ENCODE measurements at regions not wholly inside any gene's neighbourhood (a gene's known extent, or its start where the extent isn't known, plus 50 kb on each side); places are given as distances from the start of the nearest gene placed in this dataset.
A peak's percentile ranks its signal among the peaks of the same experiment; 100 is the strongest.
"Not testable (repeated sequence)": the region's sequence is repeated elsewhere in the genome, so short reads cannot be mapped to it uniquely, and the experiment has no call there.

DNA sequence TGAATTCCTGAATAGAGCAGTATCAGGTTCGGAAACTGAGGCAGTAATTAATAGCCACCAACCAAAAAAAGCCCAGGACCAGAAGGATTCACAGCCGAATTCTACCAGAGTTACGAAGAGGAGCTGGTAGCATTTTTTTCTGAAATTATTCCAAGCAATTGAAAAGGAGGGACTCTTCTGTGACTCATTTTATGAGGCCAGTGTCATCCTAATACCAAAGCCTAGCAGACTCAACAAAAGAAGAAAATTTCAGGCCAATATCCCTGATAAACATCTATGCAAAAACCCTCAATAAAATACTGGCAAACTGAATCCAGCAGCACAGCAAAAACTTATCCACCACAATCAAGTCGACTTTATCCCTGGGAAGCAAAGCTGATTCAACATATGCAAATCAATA, 202.3 kb upstream of the SLC16A7 start:
- DNase-seq = no peak
- H3K36me3 ChIP-seq (replicated peaks; ENCODE audit: control insufficient read depth, insufficient read depth, low read length) = no peaks in the 10 kb centered on the region
- no peaks in the 10 kb centered on the region for H3K27me3 ChIP-seq (ENCODE audit: control insufficient read depth, insufficient read depth, low read length)
- H3K4me3 ChIP-seq (ENCODE audit: insufficient read depth, low read depth, low read length) = no peak overlapping the region

DNA sequence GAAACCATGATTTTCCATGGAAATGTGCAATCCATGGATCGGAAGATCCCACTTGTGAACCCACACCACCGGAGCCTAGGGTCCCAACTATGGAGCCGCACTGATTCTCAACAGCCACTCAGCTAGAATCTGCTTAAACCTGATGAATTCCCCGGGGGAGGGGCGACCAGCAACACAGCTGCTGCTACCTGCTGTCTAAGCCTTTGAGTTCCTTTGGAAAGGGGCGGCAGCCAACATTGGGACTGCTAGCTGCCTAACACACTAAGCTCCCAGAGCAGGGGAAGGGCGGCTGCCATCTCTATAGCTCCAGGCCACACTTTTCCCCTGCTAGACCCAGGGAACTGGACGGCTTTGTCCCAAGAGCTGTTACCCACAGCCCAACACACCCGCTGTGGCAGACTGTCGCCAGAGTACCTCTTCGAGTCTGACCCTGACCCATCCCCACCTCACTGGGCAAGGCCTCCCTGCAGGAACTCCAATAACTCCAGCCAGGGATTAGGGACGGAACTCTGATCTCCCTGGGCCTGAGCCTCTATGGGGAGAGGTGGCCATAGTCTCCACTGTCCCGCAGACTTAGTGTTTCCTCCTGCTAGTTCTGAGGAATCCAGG, 205.8 kb upstream of the SLC16A7 start:
- no peak for DNase-seq
- Histone ChIP-seq H3K36me3 (replicated peaks; ENCODE audit: control insufficient read depth, insufficient read depth, low read length) (no peaks in the 10 kb centered on the region), H3K4me3 (ENCODE audit: insufficient read depth, low read depth, low read length) (no peak overlapping the region), H3K27me3 (ENCODE audit: control insufficient read depth, insufficient read depth, low read length) (no peaks in the 10 kb centered on the region)

DNA sequence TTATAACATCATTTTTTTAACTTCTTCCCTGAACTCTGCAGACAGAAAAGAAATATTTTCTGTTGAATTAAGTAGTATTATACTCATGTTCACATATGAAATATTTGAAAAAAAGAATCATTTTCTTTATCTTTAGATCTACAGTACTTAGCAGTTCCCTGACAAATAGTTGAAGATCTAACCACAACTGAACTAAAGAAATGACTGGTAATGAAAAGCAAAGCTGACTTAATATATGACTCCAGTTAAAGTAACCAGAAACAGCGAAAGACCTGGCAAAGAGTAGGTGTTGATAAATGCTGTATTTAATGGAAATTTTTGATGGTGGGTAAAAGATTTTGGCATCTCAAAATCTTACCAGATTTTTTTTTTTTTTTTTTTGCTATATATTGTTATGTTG, 207.1 kb upstream of the SLC16A7 start:
- Histone ChIP-seq H3K4me3 (ENCODE audit: insufficient read depth, low read depth, low read length) (no peak overlapping the region), H3K36me3 (replicated peaks; ENCODE audit: control insufficient read depth, insufficient read depth, low read length) (no peaks in the 10 kb centered on the region), H3K27me3 (ENCODE audit: control insufficient read depth, insufficient read depth, low read length) (no peaks in the 10 kb centered on the region)
- no peak for DNase-seq

DNA sequence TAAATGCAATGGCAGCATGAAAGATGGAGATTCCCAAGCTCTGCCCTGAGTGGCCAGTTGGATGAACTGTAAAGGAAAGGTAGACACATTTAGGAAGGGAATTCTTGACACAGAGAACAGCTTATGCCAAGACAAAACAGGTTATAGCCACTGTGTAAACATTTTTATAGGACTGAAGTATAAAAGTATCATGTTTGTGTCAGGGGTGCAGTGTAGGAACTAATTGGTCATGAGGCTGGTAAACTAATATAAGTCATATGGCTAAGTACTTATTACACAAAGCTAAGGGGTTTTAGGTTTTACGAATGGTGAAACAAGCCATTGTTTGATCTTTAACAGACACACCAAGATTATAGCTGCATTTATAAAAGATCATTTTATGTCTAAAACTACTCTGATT, 207.7 kb upstream of the SLC16A7 start:
- H3K27me3 ChIP-seq (ENCODE audit: control insufficient read depth, insufficient read depth, low read length) = no peaks in the 10 kb centered on the region
- no peak overlapping the region for H3K4me3 ChIP-seq (ENCODE audit: insufficient read depth, low read depth, low read length)
- no peak for DNase-seq
- H3K36me3 ChIP-seq (replicated peaks; ENCODE audit: control insufficient read depth, insufficient read depth, low read length) = no peaks in the 10 kb centered on the region

DNA sequence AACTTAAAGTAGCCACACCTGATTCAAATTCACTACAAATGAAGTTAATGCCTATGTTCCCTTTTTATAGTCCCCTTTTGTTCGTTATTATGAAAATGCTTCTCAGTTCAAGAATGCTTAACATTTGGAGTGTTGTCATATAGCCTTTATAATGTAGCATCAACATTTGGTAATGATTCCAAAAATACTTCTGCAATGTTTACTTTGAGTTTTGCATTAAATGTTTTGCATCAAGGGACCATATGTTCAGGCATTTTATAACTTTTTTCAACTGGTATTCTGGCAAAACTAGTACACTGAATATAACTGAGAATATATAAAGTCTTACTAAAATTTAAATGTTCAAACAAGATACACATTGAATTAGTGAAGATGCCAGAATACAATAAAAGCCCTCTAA, 209.6 kb upstream of the SLC16A7 start:
- H3K36me3 ChIP-seq (replicated peaks; ENCODE audit: control insufficient read depth, insufficient read depth, low read length) = no peaks in the 10 kb centered on the region
- H3K27me3 ChIP-seq (ENCODE audit: control insufficient read depth, insufficient read depth, low read length) = no peaks in the 10 kb centered on the region
- H3K4me3 ChIP-seq (ENCODE audit: insufficient read depth, low read depth, low read length) = no peak overlapping the region
- no peak for DNase-seq

DNA sequence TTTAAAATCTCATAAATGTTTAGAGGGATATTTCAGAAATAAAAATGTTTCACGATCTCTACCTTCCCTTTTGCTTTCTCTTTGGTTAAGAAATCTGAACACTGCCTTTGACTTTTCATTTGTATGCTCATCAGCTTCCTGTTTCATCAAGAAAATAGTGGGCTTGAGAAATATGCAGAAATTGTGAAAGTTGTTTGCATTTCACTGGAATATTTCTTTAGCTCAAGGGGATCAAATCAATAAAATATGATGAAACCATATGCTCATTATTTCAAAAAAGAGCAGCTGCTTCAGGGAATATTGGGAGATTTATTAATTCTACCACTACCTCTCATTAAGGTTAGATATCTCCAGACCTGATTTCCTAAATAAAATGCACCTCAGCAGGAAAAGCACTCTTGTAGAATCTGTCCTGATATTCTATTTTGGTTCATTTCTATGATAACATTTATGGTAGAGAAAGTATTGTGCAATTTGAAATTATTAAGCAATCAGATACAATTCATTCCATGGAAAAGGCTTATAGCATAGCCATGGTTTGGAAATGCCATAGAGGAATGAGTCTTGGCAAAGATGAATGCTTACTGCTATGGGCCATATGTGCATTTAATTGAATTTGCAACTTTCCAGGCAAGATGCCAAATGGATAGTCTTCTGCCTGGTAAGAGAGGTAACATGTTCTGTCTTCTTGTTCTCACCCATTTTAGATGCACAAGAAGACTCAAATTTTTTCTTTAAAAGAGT, 212.6 kb upstream of the SLC16A7 start:
- Histone ChIP-seq H3K27me3 (ENCODE audit: control insufficient read depth, insufficient read depth, low read length) (no peaks in the 10 kb centered on the region), H3K4me3 (ENCODE audit: insufficient read depth, low read depth, low read length) (no peak overlapping the region), H3K36me3 (replicated peaks; ENCODE audit: control insufficient read depth, insufficient read depth, low read length) (no peaks in the 10 kb centered on the region)
- DNase-seq = no peak

DNA sequence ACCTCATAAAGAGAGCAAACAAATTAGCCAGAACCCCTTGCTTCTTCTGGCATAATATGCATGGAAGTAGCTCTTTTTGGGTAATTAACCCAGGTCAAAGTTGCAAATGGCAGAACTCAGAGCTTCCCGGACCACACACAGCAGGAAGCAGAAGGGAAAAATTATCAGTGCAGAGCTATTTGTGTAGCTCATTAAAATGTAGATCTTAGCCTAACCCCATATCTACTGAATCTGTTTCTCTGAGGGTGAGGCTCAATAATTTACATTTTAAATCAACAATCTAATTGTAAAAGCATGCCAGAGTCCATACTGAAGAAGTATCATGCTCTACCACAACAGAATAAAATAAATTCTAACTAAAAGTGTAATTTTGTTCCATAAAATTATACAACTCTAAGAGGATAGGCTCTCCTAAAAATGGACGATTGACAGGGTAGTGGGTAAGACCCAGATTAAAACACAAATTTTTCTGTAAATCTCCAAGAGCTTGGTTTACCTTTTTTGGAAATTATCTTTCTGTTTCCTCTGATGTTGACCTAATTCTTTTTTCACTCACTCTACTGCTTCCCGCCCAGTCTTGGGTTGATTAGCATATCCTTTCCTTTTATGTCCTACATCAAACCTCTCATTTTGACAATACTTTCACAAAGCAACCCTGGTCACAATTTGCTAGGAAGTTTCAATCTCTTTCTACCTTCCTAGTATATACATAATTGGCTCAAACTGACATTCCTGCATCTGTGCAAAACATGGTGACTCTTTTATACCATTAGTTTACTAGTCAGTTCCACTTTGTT, 213.3 kb upstream of the SLC16A7 start:
- peak; percentile 5 for DNase-seq
- H3K4me3 ChIP-seq (ENCODE audit: insufficient read depth, low read depth, low read length) = no peak overlapping the region
- no peaks in the 10 kb centered on the region for H3K36me3 ChIP-seq (replicated peaks; ENCODE audit: control insufficient read depth, insufficient read depth, low read length)
- no peaks in the 10 kb centered on the region for H3K27me3 ChIP-seq (ENCODE audit: control insufficient read depth, insufficient read depth, low read length)

DNA sequence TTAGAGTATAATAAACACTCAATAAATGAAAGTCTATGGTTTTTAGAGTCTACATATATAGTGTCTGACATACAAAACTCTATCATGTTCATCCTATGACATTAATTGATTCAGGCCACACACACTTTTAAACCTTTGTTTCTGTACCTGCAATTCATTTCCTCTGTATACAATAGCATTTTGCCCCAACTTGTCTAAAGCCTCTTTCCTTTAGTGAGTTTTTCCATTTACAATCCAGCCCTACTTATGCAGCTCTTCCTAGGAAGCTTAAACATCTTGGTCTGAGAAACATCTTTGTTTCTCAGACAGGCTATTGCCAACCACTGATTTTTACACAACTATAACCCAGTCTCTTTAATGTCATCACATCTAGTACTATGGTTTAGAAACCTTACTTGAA, 214.7 kb upstream of the SLC16A7 start:
- DNase-seq = no peak
- H3K4me3 ChIP-seq (ENCODE audit: insufficient read depth, low read depth, low read length) = no peak overlapping the region
- H3K27me3 ChIP-seq (ENCODE audit: control insufficient read depth, insufficient read depth, low read length) = no peaks in the 10 kb centered on the region
- H3K36me3 ChIP-seq (replicated peaks; ENCODE audit: control insufficient read depth, insufficient read depth, low read length) = no peaks in the 10 kb centered on the region

DNA sequence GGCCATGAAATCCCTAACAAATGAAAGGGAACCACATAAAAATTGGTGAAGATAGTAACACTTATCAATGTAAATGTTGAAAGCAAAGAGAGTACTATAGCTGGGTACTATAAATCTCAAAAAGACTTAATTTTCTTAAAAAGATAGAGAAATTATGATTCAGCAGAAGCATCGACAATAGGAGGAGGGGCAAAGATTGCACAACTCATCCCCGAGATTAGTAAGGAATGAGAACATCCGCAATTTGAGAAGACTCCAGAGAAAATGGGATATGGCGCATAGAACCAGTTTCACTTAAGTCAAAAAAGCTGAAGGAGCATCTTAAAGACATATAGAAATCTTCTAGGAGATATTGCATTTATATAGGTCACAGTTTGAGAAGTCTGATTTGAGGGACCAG, 220.2 kb upstream of the SLC16A7 start:
- Histone ChIP-seq H3K27me3 (ENCODE audit: control insufficient read depth, insufficient read depth, low read length) (no peaks in the 10 kb centered on the region), H3K4me3 (ENCODE audit: insufficient read depth, low read depth, low read length) (no peak overlapping the region), H3K36me3 (replicated peaks; ENCODE audit: control insufficient read depth, insufficient read depth, low read length) (no peaks in the 10 kb centered on the region)
- no peak for DNase-seq

DNA sequence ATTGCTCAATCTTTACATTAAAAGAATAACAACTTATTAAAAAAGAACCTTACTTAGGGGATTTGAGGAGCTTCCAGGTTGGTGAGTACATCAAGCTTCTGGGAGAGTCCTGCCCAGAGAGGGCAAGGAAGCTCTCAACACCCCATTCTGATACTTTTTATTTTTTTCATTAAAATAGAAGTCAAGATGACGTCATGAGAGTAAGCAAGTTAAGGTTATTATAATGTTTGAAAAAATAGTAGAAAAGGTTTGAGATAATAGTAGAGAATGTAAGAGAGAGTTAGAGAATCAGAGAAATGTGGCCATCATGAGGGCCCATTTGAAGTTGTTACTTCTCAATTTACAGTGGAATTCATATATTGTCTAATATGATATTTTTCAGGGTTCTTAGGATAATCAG, 221.0 kb upstream of the SLC16A7 start:
- no peaks in the 10 kb centered on the region for H3K27me3 ChIP-seq (ENCODE audit: control insufficient read depth, insufficient read depth, low read length)
- H3K4me3 ChIP-seq (ENCODE audit: insufficient read depth, low read depth, low read length) = no peak overlapping the region
- DNase-seq = no peak
- no peaks in the 10 kb centered on the region for H3K36me3 ChIP-seq (replicated peaks; ENCODE audit: control insufficient read depth, insufficient read depth, low read length)

DNA sequence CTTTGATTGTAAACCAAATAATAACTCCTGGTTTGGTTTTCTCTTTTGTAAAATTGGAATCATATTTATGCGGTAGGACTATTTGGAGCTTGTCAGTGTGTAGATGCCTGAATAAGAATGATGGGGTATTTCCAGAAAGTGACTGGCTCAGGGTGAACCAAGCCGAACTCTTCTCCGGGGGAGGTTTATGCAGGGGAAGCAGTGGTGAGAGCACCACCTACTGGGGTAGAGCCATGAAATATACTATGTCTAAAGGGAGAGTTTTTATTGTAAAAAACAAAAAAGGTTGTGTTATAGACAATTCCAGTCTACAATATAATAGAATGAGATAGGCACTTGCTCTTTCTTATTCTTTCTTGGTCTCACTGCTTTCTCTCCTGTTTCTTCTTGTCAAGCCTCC, 222.9 kb upstream of the SLC16A7 start:
- Histone ChIP-seq H3K4me3 (ENCODE audit: insufficient read depth, low read depth, low read length) (no peak overlapping the region), H3K36me3 (replicated peaks; ENCODE audit: control insufficient read depth, insufficient read depth, low read length) (no peaks in the 10 kb centered on the region), H3K27me3 (ENCODE audit: control insufficient read depth, insufficient read depth, low read length) (no peaks in the 10 kb centered on the region)
- peak; percentile 11 for DNase-seq

DNA sequence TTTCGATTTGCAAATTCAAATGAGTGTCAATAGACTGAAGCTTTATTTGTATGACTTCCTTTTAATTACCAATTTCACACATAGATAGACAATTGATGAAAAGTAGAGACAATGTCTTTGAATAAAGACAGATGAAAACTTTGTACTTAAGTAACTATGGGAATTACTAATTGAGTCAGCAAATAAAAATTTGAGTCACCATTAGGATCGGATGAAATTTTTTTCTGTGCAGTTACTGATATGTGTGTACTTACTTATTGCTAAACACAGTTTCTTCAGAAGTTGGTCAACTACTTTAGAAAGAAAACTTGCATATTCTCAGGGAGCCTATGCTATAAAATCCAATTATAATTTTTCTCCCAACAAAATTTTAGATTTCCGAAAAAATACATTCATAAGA, 224.9 kb upstream of the SLC16A7 start:
- Histone ChIP-seq H3K4me3 (ENCODE audit: insufficient read depth, low read depth, low read length) (no peak overlapping the region), H3K36me3 (replicated peaks; ENCODE audit: control insufficient read depth, insufficient read depth, low read length) (no peaks in the 10 kb centered on the region), H3K27me3 (ENCODE audit: control insufficient read depth, insufficient read depth, low read length) (no peaks in the 10 kb centered on the region)
- DNase-seq = no peak

DNA sequence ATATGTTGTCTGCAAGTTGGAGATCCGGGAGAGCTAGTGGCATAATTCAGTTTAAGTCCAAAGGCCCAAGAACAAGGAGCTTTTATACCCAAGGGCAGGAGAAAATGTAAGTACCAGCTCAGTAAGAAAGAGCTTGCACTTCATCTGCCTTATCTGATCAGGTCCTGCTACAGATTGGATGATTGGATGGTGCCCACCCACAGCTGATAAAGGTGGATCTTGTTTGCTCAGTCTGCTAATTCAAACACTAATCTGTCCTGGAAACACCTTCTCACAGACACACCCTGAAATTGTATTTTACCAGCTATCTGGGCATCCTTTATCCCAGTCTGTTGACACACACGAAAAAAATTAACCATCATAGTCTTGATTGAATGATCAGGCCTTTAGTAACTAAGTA, 230.7 kb upstream of the SLC16A7 start:
- DNase-seq = no peak
- no peaks in the 10 kb centered on the region for H3K27me3 ChIP-seq (ENCODE audit: control insufficient read depth, insufficient read depth, low read length)
- H3K36me3 ChIP-seq (replicated peaks; ENCODE audit: control insufficient read depth, insufficient read depth, low read length) = no peaks in the 10 kb centered on the region
- no peak overlapping the region for H3K4me3 ChIP-seq (ENCODE audit: insufficient read depth, low read depth, low read length)

DNA sequence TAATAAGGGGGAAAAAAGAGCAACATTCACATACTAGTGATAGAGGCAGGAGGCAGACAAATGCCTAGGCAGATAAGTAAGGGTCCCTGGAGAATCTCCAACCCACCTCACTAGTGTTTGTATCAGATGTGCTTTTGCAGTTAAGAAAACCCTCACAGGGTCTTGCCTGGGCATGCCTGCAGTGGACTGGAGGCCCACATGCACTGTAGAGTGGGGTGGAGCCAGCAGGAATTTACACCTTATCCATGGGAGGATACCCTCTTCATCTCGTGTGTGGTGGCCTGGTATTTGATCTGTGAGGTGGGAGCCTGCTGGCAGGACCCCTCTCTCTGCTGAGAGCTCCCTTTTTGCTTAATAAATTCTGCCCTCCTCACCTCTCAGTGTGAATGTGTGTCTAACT, 238.0 kb upstream of the SLC16A7 start:
- Histone ChIP-seq H3K4me3 (ENCODE audit: insufficient read depth, low read depth, low read length) (no peak overlapping the region), H3K36me3 (replicated peaks; ENCODE audit: control insufficient read depth, insufficient read depth, low read length) (no peaks in the 10 kb centered on the region), H3K27me3 (ENCODE audit: control insufficient read depth, insufficient read depth, low read length) (no peaks in the 10 kb centered on the region)
- DNase-seq = no peak

DNA sequence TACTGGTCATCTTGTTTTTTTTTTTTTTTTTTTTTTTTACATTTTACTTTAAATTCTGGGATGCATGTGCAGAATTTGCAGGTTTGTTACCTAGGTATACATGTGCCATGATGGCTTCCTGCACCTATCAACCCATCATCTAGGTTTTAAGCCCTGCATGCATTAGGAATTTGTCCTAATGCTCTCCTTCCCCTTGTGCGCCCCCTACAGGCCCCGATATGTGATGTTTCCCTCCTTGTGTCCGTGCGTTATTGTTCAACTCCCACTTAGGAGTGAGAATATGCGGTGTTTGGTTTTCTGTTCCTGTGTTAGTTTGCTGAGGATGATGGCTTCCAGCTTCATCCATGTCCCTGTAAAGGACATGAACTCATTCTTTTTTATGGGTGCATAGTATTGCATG, 249.6 kb upstream of the SLC16A7 start:
- H3K4me3 ChIP-seq (ENCODE audit: insufficient read depth, low read depth, low read length); H3K36me3 ChIP-seq (replicated peaks; ENCODE audit: control insufficient read depth, insufficient read depth, low read length); DNase-seq; H3K27me3 ChIP-seq (ENCODE audit: control insufficient read depth, insufficient read depth, low read length): not testable (repeated sequence)

Data from H7 (cell line).